AG04450 (cell line): ENCODE measurements at regions not wholly inside any gene's neighbourhood (a gene's known extent, or its start where the extent isn't known, plus 50 kb on each side); places are given as distances from the start of the nearest gene placed in this dataset.

Experiments used
- CTCF ChIA-PET: fragments of 300-600, 350-600 bp; formaldehyde crosslinking; extraction: SDS; loops from one replicate; lab custom pipeline; 2022; ENCODE audit warnings: antibody characterized with exemption, inconsistent platforms; lab: Charles Lee
- POLR2A ChIA-PET: fragments of 350-600 bp; formaldehyde crosslinking; extraction: SDS; loops from one replicate; lab custom pipeline; 2021; ENCODE audit warnings: antibody characterized with exemption, inconsistent platforms; lab: Yijun Ruan, JAX
- DNase-seq: peaks from one replicate; pipeline ENCODE4 v3.0.0-alpha.2; 2011; ENCODE audit warnings: low read depth, low spot score
- H3K27ac ChIP-seq: one replicate; pipeline ENCODE4 v1.5.1; 2012; ENCODE audit warnings: low read depth, low read length, control low read depth
- H3K27me3 ChIP-seq: one replicate; pipeline ENCODE4 v1.6.0; 2012; ENCODE audit warnings: low read length; ENCODE audit not compliant: control insufficient read depth, insufficient read depth
- H3K4me3 ChIP-seq: 2 replicates; pipeline ENCODE4 v1.5.1; 2011; ENCODE audit warnings: mild to moderate bottlenecking, low read depth, low read length, control low read depth
- H3K9me3 ChIP-seq: 2 replicates; pipeline ENCODE4 v1.5.1; 2012; ENCODE audit warnings: low read length; ENCODE audit not compliant: control insufficient read depth, insufficient read depth
- TF ChIP-seq, protein P1 (sequence below): IDR thresholded peaks from 2 replicates; pipeline ENCODE4 v1.5.1; 2011; ENCODE audit warnings: low read depth, low read length, control low read depth, inconsistent platforms

DNA sequence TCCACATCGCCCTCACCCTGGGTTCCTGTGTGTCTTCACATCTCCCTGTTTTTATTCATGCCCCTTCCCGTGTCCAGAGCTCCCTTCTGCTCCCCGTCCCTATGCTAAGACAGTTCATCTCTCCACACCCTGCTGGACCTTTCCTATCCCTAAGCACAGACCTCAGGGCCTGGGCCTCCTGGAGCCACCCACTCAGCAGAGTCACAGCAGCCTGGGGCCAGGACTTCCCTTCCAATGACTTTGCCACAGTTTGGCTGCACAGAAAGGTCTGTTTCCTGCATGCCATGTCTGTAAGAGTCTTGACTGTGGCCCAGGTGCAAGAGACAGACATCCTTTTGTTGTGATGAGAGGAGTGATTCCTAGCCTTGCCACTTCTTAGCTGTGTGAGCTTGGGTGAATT is 470.7 kb downstream of the TSHZ3 start:
- H3K27me3 ChIP-seq = no peaks in the 10 kb centered on the region
- H3K4me3 ChIP-seq = no peak overlapping the region
- no peak overlapping the region for H3K27ac ChIP-seq
- POLR2A ChIA-PET = no interaction called here
- CTCF ChIA-PET = no interaction called here
- H3K9me3 ChIP-seq = no peaks in the 10 kb centered on the region
- DNase-seq = no peak
- TF ChIP-seq, protein P1, sequence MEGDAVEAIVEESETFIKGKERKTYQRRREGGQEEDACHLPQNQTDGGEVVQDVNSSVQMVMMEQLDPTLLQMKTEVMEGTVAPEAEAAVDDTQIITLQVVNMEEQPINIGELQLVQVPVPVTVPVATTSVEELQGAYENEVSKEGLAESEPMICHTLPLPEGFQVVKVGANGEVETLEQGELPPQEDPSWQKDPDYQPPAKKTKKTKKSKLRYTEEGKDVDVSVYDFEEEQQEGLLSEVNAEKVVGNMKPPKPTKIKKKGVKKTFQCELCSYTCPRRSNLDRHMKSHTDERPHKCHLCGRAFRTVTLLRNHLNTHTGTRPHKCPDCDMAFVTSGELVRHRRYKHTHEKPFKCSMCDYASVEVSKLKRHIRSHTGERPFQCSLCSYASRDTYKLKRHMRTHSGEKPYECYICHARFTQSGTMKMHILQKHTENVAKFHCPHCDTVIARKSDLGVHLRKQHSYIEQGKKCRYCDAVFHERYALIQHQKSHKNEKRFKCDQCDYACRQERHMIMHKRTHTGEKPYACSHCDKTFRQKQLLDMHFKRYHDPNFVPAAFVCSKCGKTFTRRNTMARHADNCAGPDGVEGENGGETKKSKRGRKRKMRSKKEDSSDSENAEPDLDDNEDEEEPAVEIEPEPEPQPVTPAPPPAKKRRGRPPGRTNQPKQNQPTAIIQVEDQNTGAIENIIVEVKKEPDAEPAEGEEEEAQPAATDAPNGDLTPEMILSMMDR = no peak

DNA sequence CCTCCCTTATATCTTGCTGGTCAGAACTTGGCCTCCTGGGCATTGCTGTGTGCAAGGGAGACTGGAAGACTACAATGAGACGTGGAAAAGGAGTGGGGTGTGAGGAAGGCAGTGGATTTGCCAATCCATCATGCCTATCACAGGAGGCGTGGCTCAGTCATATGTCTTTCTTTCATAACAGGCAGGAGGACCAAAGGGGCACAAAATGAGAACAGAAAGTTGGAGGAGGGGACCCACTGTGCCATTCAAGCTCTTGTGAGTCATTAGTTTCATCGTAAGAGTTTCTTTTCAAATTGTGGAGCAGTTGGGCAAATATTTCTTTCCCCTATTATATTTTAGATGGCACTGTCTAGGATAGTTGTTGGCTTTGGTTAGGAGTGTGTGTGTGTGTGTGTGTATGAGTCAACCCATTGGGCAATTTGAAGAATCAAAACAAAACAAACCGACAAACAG is 471.5 kb downstream of the TSHZ3 start:
- no peaks in the 10 kb centered on the region for H3K27me3 ChIP-seq
- no peak for DNase-seq
- ChIA-PET CTCF (no interaction called here), POLR2A (no interaction called here)
- H3K27ac ChIP-seq = no peak overlapping the region
- TF ChIP-seq, protein P1 = no peak
- no peak overlapping the region for H3K4me3 ChIP-seq
- no peaks in the 10 kb centered on the region for H3K9me3 ChIP-seq

DNA sequence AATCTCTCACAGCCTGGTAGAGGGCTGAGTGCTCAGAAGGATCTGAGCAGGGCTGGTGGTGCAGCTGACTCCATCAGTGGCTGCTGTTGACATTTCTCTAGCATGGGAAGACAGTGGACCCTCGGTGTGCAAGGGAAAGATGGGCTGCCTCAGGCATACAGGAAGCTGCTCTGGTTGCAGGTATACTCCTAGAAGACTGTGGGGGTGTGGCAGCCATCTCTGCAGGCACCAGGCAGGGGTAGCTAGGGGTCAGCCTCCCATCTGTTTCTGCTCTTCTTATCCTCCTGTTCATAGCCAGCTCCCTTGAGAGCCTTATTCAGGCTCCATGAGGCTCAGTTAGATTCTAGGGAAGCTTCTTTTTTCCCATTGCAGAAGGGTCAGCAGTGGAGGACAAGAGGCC is 475.5 kb downstream of the TSHZ3 start:
- H3K27me3 ChIP-seq = no peaks in the 10 kb centered on the region
- ChIA-PET POLR2A (no interaction called here), CTCF (no interaction called here)
- no peaks in the 10 kb centered on the region for H3K9me3 ChIP-seq
- TF ChIP-seq, protein P1 = no peak
- H3K27ac ChIP-seq = no peak overlapping the region
- DNase-seq = no peak
- H3K4me3 ChIP-seq = no peak overlapping the region

DNA sequence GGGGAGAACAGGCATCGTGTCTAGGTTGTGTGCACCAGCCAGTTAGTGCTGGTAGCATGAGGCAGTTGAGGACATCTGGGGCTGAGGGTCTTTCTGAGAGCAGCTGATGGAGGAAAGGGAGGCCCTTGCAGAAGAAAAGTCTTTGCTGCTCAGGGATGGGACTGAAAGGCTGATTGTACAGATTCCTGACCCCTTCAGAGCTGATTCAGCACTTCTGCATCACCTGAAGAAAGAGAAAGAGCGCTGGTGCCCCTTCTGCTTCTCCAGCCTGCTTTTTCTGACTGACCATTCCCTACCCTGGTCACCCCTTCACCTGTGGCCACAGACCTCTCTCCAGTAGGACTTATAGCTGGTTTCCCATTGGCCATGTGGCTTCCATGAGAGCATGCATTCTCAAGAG is 476.2 kb downstream of the TSHZ3 start:
- H3K27me3 ChIP-seq = no peaks in the 10 kb centered on the region
- ChIA-PET POLR2A (no interaction called here), CTCF (no interaction called here)
- no peak overlapping the region for H3K27ac ChIP-seq
- H3K4me3 ChIP-seq = no peak overlapping the region
- no peaks in the 10 kb centered on the region for H3K9me3 ChIP-seq
- TF ChIP-seq, protein P1 = no peak
- no peak for DNase-seq

DNA sequence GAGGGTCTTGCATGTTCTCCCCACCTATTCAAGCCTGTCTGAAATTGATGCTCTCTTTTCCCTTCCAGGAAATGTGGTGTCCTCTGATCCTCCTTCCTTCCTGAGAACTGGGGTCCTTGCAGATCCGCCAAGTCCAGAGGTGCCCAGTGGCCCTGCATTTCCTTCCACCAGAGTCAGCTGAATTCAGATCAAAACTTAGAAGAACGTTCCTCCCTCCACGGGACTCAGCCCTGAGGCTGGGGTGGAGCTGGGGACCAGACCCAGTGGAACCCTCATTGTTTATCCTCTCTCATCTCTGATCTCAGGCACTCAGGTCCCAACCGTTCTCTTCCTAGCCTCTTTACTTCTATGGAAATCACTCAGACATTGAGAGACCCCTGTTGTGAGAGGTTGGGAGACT is 477.3 kb downstream of the TSHZ3 start:
- ChIA-PET CTCF (no interaction called here), POLR2A (no interaction called here)
- Histone ChIP-seq H3K27ac (no peak overlapping the region), H3K4me3 (no peak overlapping the region), H3K27me3 (no peaks in the 10 kb centered on the region), H3K9me3 (no peaks in the 10 kb centered on the region)
- TF ChIP-seq, protein P1 = no peak
- DNase-seq = no peak
